ENCODE measurements at regions not wholly inside any gene's neighbourhood (a gene's known extent, or its start where the extent isn't known, plus 50 kb on each side); places are given as distances from the start of the nearest gene placed in this dataset.

DNA sequence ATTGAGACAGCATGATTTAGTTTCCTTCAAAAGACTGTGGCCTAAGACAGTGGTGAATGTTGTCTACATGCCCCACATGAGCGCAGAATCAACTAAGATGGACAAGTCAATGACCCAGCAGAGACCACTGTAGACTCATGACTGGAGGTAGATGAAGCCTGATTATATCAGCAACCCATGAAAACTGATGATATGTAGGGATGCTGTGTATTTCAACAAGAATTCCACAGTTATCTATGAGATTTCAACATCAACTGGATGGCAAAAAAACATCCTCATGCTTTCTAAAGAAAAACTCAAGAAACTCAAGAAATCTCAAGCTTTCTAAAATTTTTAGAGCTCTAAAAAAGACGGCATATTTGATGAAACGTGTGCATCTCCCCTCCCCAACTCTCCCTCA lies 413.9 kb upstream of the LYPLAL1 start:
- Histone ChIP-seq H3K27ac (no peak overlapping the region), H3K4me1 (no peaks in the 10 kb centered on the region), H3K9me3 (no peaks in the 10 kb centered on the region), H3K4me3 (no peak overlapping the region), H3K27me3 (ENCODE audit: low read depth) (no peaks in the 10 kb centered on the region), H3K36me3 (no peaks in the 10 kb centered on the region)
- ATAC-seq (no peak), DNase-seq (no peak)
- intact Hi-C loops (cut with DNase I): no loop called here
- TF ChIP-seq, protein P1, sequence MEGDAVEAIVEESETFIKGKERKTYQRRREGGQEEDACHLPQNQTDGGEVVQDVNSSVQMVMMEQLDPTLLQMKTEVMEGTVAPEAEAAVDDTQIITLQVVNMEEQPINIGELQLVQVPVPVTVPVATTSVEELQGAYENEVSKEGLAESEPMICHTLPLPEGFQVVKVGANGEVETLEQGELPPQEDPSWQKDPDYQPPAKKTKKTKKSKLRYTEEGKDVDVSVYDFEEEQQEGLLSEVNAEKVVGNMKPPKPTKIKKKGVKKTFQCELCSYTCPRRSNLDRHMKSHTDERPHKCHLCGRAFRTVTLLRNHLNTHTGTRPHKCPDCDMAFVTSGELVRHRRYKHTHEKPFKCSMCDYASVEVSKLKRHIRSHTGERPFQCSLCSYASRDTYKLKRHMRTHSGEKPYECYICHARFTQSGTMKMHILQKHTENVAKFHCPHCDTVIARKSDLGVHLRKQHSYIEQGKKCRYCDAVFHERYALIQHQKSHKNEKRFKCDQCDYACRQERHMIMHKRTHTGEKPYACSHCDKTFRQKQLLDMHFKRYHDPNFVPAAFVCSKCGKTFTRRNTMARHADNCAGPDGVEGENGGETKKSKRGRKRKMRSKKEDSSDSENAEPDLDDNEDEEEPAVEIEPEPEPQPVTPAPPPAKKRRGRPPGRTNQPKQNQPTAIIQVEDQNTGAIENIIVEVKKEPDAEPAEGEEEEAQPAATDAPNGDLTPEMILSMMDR (IDR thresholded peaks at IDR 0.05): no peak

DNA sequence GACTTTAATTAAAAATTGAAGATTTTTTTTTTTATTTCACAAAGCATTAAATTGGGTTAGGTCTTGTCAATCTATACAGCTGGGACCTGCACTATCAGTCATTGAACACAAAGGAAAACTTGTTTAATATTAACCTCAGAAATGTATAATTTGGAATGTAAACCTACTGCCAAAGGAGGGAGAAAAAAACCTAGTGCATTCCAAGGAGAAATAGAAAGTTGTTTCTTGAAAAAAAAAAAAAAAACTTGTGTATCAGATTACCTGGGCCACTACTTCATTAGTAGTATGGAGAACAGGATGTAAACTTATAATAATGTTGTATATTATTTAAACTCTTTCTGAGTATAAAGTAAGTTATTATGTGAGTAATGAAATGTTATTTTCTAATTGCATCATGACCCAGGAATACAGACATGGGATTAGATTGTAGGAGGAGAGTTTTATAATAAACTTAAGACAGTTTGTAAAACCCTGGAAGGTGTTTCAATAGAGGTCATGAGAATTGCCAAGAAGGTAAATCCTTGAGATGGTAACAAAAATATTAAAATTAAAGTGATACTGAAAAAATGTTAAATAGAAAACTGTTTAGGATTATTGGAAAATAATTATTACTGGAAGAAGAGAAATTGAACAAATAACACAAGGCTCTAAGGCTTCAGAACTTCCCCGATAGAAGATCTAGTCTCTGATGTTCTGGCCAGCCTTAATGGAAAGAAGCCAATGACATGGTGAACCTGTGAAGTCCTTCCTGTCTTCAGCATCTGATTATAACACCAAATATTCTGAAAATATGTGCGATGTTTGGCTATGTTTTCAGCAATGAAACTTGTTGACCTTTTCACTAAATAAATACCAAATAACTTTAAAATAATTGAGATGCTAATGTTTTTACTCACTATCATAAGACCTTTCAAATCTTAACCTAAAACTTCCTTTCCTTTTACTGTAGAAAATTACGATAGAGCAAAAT lies 412.8 kb upstream of the LYPLAL1 start:
- H3K27me3 ChIP-seq (ENCODE audit: low read depth): no peaks in the 10 kb centered on the region
- no peaks in the 10 kb centered on the region for H3K4me1 ChIP-seq
- ATAC-seq (no peak), DNase-seq (no peak)
- intact Hi-C loops (cut with DNase I): no loop called here
- no peaks in the 10 kb centered on the region for H3K36me3 ChIP-seq
- H3K4me3 ChIP-seq: no peak overlapping the region
- TF ChIP-seq, protein P1 (IDR thresholded peaks at IDR 0.05): no peak
- H3K9me3 ChIP-seq: no peaks in the 10 kb centered on the region
- no peak overlapping the region for H3K27ac ChIP-seq

DNA sequence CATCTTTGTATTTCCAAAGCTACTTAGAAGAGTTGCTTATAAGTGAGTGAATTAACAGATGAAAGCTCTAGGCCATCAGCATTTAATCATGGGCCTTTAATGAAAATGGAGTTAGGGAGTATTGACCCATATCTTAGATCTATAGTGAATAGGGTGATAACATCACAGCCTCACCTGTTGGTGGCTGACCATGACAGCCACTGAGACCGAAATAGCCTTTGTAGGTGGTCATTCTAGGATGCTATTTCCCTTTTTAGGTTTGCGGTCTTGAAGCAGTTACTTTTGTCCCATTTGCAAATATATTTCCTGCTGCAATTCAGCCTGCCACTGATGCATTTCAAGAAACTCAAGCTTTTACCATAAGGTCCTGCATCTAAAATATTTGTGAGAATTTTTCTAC lies 410.1 kb upstream of the LYPLAL1 start:
- no peaks in the 10 kb centered on the region for H3K27me3 ChIP-seq (ENCODE audit: low read depth)
- DNase-seq (no peak), ATAC-seq (no peak)
- H3K9me3 ChIP-seq: no peaks in the 10 kb centered on the region
- H3K4me1 ChIP-seq: no peaks in the 10 kb centered on the region
- no peak overlapping the region for H3K27ac ChIP-seq
- TF ChIP-seq, protein P1 (IDR thresholded peaks at IDR 0.05): no peak
- no peak overlapping the region for H3K4me3 ChIP-seq
- H3K36me3 ChIP-seq: no peaks in the 10 kb centered on the region
- intact Hi-C loops (cut with DNase I): no loop called here

DNA sequence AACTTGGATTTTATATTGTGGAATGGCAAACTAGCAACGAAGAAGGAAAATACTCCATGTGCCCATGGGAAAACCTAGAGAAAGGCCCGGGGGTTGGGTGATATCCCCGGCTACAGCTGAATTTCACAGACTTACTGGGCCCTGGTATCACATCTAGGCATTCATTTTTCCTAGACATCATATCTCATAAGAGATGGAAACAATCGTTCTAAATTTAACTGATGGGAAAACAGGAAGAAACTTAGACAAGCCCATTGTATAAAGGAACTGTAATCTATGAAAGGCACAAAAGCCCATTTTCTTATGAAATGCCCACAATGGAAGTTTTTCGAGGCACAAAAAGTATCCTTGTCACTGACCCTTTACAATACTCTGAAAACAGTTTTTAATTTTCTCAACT lies 407.9 kb upstream of the LYPLAL1 start:
- Histone ChIP-seq H3K9me3 (no peaks in the 10 kb centered on the region), H3K36me3 (no peaks in the 10 kb centered on the region), H3K27ac (no peak overlapping the region), H3K27me3 (ENCODE audit: low read depth) (no peaks in the 10 kb centered on the region), H3K4me3 (no peak overlapping the region), H3K4me1 (no peaks in the 10 kb centered on the region)
- ATAC-seq: no peak
- no peak for DNase-seq
- intact Hi-C loops (cut with DNase I): no loop called here
- TF ChIP-seq, protein P1 (IDR thresholded peaks at IDR 0.05): no peak

DNA sequence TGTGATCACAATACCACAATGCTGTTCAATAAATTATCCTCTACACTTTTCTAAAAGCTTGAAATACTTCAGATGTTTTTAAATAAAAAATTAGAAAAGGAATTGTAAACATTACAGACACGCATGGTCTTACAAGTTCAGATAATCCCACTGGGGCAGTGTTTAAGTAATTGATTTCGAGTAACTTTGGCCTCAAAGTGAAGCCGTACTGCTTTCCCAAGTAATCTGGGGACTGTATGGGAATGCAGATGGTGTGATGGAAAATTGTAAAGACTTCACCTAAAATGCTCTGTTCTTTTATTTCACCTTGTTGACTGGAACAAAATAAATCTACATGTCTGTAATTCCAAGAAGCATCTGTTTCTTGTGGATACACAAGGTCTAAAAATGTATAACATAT lies 401.7 kb upstream of the LYPLAL1 start:
- Histone ChIP-seq H3K36me3 (no peaks in the 10 kb centered on the region), H3K4me3 (no peak overlapping the region), H3K27ac (no peak overlapping the region), H3K27me3 (ENCODE audit: low read depth) (no peaks in the 10 kb centered on the region), H3K9me3 (no peaks in the 10 kb centered on the region), H3K4me1 (no peaks in the 10 kb centered on the region)
- ATAC-seq (no peak), DNase-seq (no peak)
- intact Hi-C loops (cut with DNase I): no loop called here
- TF ChIP-seq, protein P1 (IDR thresholded peaks at IDR 0.05): no peak

All from lower lobe of right lung (tissue), 2 donors.